ENCODE measurements at regions not wholly inside any gene's neighbourhood (a gene's known extent, or its start where the extent isn't known, plus 50 kb on each side); places are given as distances from the start of the nearest gene placed in this dataset.
"Not testable (repeated sequence)": the region's sequence is repeated elsewhere in the genome, so short reads cannot be mapped to it uniquely, and the experiment has no call there.

GRCh38 chr6:28802417-28803336 lies 121.1 kb downstream of the TRIM27 start:
- DNase-seq (ENCODE audit: low read depth) = no peak

GRCh38 chr6:28803337-28803709 lies 120.5 kb downstream of the TRIM27 start:
- no peak for DNase-seq (ENCODE audit: low read depth)

- no peak for DNase-seq (ENCODE audit: low read depth)
These were observed 116.0 kb downstream of the TRIM27 start for GRCh38 chr6:28807682-28808280.

GRCh38 chr6:28808383-28808782 lies 115.4 kb downstream of the TRIM27 start:
- no peak for DNase-seq (ENCODE audit: low read depth)

- no peak for DNase-seq (ENCODE audit: low read depth)
These were observed 113.7 kb downstream of the TRIM27 start for GRCh38 chr6:28809947-28810658.

GRCh38 chr6:28810659-28811053 lies 113.1 kb downstream of the TRIM27 start:
- no peak for DNase-seq (ENCODE audit: low read depth)

- no peak for DNase-seq (ENCODE audit: low read depth)
These were observed 111.9 kb downstream of the TRIM27 start for GRCh38 chr6:28811873-28812272.

GRCh38 chr6:28812778-28813569 lies 110.8 kb downstream of the TRIM27 start:
- no peak for DNase-seq (ENCODE audit: low read depth)

GRCh38 chr6:28814032-28814976 lies 109.5 kb downstream of the TRIM27 start:
- no peak for DNase-seq (ENCODE audit: low read depth)

GRCh38 chr6:28816339-28816908 lies 107.4 kb downstream of the TRIM27 start:
- DNase-seq (ENCODE audit: low read depth) = no peak

- no peak for DNase-seq (ENCODE audit: low read depth)
These were observed 106.6 kb downstream of the TRIM27 start for GRCh38 chr6:28816909-28817807.

- no peak for DNase-seq (ENCODE audit: low read depth)
These were observed 106.0 kb downstream of the TRIM27 start for GRCh38 chr6:28817808-28818145.

GRCh38 chr6:28824793-28825731 lies 98.7 kb downstream of the TRIM27 start:
- no peak for DNase-seq (ENCODE audit: low read depth)

GRCh38 chr6:28825732-28826293 lies 98.0 kb downstream of the TRIM27 start:
- DNase-seq (ENCODE audit: low read depth) = no peak

- DNase-seq (ENCODE audit: low read depth) = not testable (repeated sequence)
These were observed 92.1 kb downstream of the TRIM27 start for GRCh38 chr6:28831683-28832082.

- DNase-seq (ENCODE audit: low read depth) = not testable (repeated sequence)
These were observed 87.1 kb downstream of the TRIM27 start for GRCh38 chr6:28836703-28837102.

GRCh38 chr6:28838289-28838633 lies 85.5 kb downstream of the TRIM27 start:
- DNase-seq (ENCODE audit: low read depth) = peak; percentile 59

All from stimulated activated CD4-positive, alpha-beta T cell treated with anti-CD3 and anti-CD28 coated beads, Interleukin-2, amount 100 ng/mL, for 4 hours (primary cell).